HG02588 (cell line): ENCODE measurements at regions not wholly inside any gene's neighbourhood (a gene's known extent, or its start where the extent isn't known, plus 50 kb on each side); places are given as distances from the start of the nearest gene placed in this dataset.
"Not testable (repeated sequence)": the region's sequence is repeated elsewhere in the genome, so short reads cannot be mapped to it uniquely, and the experiment has no call there.

Source experiments
- ATAC-seq: cut with Tn5 transposase; IDR thresholded peaks from one replicate; pipeline ENCODE4 v1.9.1; 2021; ENCODE audit warnings: mild to moderate bottlenecking, moderate library complexity; ENCODE audit not compliant: unreplicated experiment

DNA sequence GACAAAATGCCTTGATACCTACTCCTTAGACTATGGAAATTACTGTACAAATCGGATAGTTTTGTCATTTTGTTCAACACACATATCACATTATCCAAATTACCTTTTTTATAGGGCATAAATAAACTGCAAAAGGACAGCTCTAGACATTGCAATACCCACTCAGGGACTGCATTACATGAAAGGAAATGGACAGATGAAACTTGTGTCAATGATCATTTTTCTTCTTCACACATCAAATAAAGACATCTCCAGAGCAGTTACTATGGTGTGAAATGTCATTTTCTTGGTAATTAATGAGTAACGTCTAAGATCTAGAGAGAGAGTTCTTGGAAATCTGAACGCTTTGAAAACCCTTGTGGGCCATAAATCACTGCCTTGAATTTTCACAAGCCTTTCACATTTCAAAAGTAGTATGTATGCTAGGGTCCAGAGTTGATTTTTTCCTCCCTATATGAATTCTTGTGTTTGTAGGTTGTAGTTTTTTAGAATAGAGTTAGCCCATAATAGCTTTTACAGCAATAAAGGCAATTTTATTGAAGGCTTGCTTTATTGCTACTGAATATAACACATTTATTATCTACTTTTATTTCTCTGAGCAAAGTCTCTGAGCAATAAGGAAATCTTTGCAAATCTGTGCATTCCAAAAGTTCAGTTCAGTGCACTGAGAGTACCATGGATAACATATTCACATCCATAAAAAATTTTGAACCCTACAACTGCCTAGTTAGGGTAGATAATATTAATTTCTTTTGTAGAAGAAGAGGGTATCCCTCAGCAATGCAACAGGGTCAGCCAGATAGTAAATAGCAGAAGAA is 358.0 kb upstream of the PCSK5 start:
- ATAC-seq: no peak

DNA sequence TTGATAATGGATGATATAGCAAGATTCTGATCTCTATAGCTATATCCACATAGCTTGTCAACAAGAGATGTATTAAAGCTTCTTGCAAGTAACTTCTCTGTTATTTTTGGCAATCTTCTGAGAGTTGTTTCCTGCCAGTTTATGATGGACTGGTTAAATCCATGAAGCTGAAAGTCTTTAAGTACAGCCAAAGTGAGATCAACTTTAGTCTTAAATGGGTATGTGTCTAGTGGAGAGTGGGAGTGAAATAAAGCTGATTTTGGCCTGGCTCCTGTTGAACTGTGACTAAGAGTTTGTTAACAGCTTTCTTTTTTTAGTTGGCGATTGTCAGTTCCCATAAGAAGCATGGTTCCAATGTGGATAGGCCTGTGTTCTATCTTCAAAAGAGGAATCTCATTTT is 350.9 kb upstream of the PCSK5 start:
- ATAC-seq: no peak

DNA sequence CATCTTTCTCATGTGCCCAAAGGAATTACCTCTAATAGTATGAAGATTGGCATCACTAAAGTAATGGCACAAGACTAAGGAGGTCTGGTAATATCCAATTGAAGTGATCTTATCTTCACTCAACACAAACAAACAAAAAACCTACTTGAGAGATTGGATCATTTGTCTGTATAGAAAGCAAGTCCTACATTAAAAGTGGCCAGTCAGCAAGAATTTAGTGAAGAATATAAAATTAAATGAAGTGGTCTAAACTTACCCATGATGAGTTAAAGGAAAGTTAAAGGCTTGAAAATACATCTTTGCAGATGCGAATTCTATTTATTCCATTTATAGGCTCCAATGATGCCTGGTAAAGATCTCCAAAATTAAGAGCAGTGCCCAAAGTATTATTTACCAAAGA is 350.3 kb upstream of the PCSK5 start:
- no peak for ATAC-seq

DNA sequence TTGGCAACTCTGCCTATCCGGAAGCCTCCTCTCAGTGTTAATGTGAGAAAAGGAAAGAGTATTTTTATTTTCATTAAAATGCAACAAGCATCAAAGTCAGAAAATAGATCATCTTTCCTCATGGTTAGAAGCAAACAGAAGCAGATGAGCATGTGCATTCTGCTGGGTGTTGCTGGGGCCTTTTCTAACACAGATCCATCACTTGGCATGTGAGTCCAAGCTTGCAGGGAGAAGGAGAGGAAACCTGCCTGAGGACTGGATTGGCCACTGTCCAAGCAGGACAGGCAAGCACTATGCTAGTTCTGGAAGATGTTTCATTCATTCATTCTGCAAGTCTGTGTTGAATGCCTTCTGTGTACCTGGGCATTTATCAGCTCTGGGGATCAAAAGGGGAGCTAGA is 348.7 kb upstream of the PCSK5 start:
- no peak for ATAC-seq

DNA sequence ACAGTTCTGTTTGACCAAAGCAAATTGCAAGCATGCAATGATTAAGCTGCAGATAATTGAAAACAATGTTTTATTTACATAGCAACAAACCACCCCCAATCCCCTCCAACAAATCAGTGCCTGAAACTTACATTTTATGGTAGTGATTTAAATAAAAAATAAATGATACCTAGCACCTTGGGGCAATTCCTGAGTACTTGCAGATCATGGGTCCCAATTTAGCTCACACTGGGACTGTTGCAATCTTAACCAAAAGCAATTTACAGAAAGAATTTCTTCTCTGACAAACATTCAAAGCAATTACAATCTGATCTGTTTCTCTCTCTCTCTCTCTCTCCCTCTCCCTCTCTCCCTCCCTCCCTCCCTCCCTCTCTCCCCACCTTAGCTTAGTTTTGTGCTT is 345.7 kb upstream of the PCSK5 start:
- ATAC-seq: no peak

DNA sequence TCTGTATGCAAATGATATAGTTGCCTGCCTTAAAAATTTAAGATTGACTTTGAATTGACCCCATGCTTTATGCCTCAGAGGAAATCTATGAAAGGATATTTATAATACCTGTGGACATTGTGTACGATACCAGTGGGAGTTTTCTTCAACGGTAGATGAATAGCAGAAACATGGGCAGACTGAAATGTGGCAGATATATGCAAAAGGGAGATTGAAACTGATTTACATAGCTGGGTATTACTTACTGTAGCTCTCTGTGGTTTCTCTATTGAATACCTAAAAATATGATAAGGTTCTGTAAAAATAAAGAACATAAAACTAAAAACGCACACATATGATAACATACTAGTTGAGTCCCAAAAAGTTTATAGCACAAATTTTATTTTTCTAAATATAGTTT is 345.2 kb upstream of the PCSK5 start:
- no peak for ATAC-seq

DNA sequence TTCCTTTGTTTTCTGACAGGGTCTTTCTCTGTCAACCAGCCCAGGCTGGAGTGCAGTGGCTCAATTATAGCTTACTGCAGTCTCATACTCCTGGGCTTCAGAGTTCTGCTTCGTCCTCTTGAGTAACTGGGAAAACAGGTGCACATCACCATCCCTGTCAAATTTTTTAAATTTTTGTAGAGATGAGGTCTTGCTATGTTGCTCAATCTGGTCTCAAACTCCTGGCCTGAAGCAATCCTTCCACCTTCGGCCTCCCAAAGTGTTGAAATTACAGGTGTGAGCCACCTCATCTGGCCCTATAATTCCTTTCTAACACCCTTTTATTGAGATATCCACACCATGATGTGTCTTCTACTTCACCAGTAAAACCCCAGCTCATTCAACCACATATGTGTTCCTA is 341.6 kb upstream of the PCSK5 start:
- no peak for ATAC-seq

DNA sequence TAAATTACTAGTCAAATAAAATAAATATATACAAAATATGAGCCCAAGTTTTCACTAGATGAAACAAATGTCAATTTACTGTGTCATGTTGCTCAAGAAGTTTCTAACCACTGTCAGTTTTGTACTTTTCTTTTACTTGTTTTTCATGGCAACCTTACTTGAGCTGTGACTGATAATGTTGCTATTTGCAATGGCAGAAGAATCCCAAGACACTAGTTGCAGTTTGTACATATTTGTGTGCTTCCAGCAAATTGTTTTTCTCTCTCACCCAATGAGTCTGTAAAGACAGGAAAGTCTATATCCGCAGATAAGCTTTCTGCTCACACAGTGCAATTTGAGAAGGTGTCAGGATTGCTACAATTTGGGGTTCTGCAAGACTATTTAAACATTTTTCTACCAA is 338.6 kb upstream of the PCSK5 start:
- ATAC-seq: no peak

DNA sequence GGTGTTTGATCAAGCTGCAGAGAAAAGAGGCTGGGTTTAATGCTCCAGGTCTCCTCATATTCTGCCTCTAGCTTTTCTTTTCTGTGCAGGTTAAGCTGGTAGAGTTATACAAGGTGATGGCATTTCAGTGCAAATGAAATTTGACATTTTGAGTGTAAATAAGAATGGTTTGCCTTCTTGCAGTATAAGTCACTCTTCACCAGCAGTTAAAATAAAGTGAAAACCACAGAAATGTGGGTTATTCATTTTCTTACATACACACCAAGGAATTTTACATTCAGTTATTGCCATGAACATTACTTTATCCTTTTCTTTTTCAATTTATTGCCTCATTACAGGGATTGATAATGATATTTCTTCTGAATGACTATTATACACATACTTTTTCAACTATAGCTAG is 337.5 kb upstream of the PCSK5 start:
- ATAC-seq: no peak

DNA sequence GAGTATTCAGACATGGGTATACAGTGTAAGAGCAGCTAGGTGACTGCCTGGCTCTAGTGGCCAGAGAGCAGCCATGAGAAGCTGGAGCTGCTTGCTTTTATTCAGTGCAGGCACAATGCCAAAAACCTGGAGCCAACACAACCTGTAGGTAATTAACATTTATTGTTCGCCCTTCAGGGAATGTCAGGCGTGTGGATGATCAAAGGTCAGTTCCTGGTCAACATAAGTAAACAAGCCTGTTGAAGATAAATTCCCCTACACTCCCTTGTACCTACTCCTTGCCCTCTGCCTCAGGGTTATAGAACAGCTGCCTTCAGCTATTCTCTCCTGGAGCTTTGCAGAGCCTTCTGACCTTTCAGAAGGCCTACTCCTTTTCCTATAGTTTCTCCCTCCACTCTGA is 323.7 kb upstream of the PCSK5 start:
- not testable (repeated sequence) for ATAC-seq

DNA sequence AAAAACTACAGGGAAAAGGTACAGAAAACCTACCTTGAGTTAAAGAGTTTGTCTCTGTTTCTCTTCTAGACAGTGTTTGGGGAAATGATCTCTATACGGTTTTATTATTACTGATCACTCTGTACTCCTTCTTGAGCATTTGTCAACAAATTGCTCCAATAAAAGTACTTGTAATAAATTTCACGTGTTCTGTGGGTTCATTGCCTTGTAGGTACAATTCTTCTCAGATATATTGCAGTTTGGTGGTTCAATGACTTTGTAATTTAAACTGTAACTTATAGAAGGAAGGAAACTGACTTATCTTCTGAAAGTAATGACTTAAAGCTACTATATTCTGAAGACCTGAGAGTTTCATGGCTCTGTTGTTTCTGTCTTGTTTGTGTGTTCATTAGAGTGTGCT is 319.9 kb upstream of the PCSK5 start:
- no peak for ATAC-seq

DNA sequence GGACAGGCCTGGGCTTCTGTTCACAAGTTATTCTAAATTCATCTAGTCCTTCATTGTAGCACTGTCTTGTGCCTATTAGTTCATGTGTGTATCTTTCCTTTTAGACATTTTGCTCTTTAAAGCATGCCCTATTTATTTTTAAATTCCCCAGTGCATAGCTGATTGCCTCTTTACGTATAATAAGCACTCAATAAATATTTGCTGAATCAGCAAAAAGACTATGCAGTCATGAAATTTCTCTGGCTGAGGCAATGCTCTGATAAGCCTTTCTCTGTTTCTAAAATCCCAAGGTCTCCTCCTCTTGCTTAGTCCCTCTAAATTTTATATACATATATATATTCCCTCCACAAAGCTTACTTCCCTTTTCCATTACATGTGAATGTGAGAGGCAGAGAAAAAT is 315.9 kb upstream of the PCSK5 start:
- ATAC-seq: no peak

DNA sequence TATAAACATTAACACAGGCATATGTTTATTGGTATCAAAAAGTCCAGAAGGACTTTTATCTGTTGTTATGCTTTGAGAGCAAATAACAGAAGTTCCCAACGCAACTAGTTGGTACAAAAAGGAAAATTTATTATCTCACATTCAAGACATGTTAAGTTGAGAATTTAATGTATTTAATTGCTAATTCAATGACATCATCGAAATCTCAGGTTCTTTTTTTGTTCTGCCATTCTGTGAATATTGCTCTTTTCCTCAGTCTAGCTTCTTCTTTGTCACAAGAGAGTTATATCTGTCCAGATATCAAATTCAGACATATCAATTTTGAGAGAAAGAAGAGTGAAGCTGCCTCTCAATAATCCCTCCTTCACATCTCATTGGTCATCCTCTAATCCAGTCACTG is 307.6 kb upstream of the PCSK5 start:
- no peak for ATAC-seq

DNA sequence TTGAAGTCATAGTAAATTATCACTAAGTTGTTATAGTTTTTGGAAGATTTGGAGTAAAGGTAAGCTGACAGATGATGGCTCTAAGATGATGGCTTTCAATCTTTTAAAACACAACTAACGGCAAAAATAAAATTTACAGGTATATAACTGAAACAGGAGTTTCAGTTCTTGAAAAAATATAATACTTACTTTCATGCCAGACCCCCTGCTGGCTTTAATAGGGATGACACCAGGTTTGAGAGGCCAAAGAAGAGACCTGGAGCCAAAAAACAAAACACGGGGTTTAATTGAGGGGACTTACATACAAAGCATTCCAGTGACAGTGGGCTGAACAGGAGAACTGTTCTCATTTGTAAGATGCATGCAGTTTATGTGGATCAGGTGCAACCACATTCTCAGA is 301.7 kb upstream of the PCSK5 start:
- no peak for ATAC-seq

DNA sequence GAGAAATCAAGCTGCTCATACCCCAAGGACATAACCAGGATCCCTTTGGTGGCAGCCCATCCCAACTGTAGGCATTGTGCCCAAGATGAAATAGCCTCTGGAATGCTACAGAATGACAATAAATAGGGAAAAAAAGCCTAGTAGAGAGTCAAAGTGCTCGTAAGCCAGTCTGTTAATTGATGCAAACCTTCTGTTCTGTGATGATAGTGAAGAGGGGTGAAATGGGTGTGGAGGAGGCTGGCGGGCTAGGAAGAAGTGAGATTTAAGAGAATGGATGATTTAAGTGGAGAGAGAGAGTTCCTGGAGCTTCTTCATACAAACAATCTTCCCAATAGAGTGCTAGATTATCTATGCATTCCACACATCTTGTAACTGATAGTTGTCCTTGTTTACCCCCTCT is 301.0 kb upstream of the PCSK5 start:
- no peak for ATAC-seq

DNA sequence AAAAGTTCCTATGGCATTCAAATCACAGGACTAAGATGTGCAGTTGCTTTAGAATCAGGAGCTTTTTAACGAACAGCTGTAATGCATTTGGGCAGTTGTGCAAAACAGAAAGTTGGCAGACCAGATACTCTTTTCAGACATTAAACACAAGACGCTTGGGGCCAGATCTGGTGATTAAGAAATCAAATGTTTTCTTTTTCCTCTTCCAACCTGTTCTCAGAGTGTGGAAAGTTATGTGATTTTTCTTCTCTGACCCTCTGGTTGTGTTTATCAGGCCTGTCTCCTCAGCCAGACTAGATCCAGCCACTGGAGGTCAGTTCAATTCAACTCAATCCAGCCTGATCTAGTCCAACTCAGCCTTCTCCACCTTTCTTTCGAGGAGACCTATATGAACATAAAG is 298.5 kb upstream of the PCSK5 start:
- ATAC-seq: no peak

DNA sequence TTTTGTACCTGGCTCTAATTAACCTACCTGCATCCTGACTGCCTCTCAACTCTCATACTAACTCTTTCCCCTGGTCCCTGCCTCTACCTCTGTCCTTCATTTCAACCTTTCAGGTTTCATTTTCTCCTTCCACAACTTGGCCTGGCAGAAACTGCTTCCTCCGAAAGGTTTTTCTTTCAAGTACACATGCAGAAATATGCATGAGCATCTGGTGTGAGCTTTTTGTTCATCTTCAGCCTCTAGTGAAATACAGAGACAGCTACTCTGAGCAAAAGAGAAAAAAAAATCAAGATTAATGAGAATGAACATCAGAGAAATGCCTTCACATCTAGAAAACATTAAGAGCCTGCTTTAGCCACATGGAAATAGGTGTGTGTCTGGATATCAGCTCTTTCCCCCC is 297.9 kb upstream of the PCSK5 start:
- no peak for ATAC-seq

DNA sequence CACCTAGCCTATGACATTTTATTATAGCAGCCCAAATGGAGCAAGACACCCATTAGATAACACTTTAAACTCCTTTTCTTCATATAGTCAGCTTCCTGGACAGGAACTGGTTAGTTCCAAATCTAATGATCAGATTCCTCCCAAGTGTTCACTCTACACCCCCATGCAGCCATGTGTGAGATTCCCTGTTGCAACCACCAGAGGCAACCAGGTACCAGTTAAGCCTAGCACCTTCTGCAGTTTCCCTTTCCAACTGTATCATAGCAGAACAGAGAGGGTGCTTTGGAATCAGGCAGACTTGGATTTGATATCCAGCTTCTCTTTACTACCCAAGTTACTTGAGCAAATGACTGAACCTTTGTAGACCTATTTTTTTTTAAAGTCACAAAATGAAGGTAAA is 296.6 kb upstream of the PCSK5 start:
- ATAC-seq: no peak

DNA sequence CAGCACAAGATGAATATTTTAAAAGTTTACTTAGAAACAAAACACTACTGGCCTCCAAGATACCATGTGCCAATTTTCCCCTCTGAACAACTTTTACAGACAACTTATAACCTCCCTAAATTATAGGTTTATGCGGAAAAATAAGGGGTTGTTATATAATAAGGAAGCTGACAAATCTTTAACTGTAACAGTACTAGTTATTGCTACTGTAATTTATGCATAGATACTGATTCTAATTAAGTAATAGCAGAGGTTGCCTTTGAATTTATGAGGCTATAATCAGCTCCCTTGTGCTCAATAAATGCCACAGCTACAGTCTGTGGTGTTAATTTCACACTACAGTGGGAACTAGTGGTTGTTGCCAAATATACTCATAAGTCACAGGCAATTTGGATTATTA is 291.3 kb upstream of the PCSK5 start:
- ATAC-seq: no peak

DNA sequence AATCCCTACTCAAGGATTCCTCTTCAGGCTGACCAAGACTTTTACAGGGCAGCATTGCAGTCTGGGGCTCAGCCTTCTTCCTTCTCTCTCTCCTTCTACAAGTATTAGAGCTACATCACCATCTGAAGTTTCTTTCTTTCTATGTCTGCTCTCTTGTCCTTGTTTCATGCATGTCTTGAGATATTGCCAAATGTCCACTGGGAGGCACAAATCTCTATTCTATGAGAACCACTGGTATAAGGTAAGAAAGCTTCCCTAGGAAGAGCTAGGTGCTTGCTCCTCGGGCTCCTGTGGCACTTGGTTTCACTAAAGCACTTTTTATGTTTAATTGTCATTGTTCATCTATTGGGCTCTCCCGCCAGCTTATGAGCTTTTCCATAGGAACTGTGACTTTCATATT is 289.2 kb upstream of the PCSK5 start:
- no peak for ATAC-seq

DNA sequence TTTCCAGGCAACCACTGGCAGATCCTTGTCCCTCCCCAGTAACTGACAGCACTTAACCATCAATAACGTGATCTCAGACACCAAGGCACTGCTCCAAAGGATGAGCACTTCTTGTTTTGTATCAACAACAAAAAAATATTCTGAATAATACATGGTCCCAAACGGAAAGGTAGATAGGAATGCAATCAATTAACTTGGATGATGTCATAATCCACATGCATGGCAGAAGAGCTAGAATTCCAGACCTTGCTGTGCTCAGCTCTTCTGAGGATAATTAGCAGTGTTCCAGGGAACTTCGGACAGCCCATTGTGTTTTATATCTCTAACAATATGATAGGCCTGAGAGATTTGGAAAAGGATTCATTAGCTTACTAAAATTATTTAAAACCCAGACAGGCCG is 288.4 kb upstream of the PCSK5 start:
- no peak for ATAC-seq

DNA sequence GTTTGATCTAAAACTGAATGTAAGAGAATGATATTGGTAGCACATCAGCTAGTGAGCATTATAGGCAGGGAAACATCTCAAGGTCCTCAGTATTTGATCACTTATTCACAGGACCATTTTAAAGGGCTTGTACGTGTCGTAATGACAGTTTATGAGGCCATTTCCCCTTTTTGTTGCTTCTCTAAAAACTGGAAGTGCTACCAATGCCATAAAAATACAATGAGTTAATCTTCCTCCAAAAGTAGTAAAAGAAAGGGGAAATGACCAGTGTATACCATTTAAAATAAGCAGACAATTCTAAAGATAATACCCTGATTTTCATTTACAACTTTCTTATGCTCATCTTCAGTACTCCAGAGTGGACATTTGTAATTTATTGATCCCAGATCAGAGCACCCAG is 285.8 kb upstream of the PCSK5 start:
- no peak for ATAC-seq

DNA sequence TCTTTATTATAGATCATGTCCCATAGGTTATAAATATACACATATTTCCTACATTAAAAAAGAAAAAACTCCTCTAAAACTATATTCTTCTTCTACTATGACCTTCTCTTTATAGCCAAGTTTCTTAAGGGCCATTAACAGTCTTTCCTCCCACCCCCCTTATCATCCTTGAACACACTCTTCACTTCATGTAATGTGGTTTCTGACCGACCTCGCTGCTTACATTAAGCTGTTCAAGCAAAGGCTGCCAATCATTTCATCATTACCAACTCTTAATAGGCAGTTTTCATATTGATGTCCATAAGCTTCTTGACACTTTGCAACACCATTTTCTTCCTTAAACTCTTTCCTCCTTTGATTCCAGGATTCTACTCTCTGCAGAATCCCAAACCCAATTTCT is 283.0 kb upstream of the PCSK5 start:
- ATAC-seq: no peak
